SK-N-SH treated with all-trans-retinoic acid at 6 μM for 48 hours (cell line): ENCODE measurements at regions not wholly inside any gene's neighbourhood (a gene's known extent, or its start where the extent isn't known, plus 50 kb on each side); places are given as distances from the start of the nearest gene placed in this dataset.

Experiments used
- ATAC-seq: fragments of 200-7000 bp; cut with Tn5 transposase; 3 replicates; pipeline ENCODE4 v1.9.1; 2020; ENCODE audit warnings: mild to moderate bottlenecking, moderate library complexity
- ARNTL ChIP-seq: fragments of 450-650 bp; formaldehyde crosslinking; IDR thresholded peaks from 2 replicates; pipeline ENCODE4 v1.5.0; 2020; ENCODE audit warnings: low read depth, mild to moderate bottlenecking, moderate library complexity, borderline replicate concordance
- BACH2 ChIP-seq: fragments of 250-450 bp; sonication (Bioruptor Pico); IDR thresholded peaks from 2 replicates; pipeline ENCODE4 v1.9.0; 2021; ENCODE audit warnings: mild to moderate bottlenecking, borderline replicate concordance
- CSDC2 ChIP-seq: fragments of 250-450 bp; sonication (Bioruptor Pico); IDR thresholded peaks from 2 replicates; pipeline ENCODE4 v1.5.0; 2020; ENCODE audit warnings: mild to moderate bottlenecking, moderate library complexity
- ESRRG ChIP-seq: fragments of 250-450 bp; sonication (Bioruptor Pico); IDR thresholded peaks from 2 replicates; pipeline ENCODE4 v1.6.1; 2021; ENCODE audit warnings: mild to moderate bottlenecking
- GLIS3 ChIP-seq: fragments of 250-450 bp; sonication (Bioruptor Pico); IDR thresholded peaks from 2 replicates; pipeline ENCODE4 v1.5.0; 2020; ENCODE audit warnings: mild to moderate bottlenecking, moderate library complexity
- ISL1 ChIP-seq: fragments of 250-450 bp; sonication (Bioruptor Pico); IDR thresholded peaks from 2 replicates; pipeline ENCODE4 v2.1.2; 2022; ENCODE audit warnings: mild to moderate bottlenecking, moderate library complexity
- PPARA ChIP-seq: fragments of 250-450 bp; sonication (Bioruptor Pico); IDR thresholded peaks from 2 replicates; pipeline ENCODE4 v1.5.0; 2020; ENCODE audit warnings: mild to moderate bottlenecking, borderline replicate concordance
- RARB ChIP-seq: fragments of 250-450 bp; sonication (Bioruptor Pico); IDR thresholded peaks from 2 replicates; pipeline ENCODE4 v1.8.0; 2021; ENCODE audit warnings: mild to moderate bottlenecking, moderate library complexity
- SNAI2 ChIP-seq: fragments of 250-450 bp; sonication (Bioruptor Pico); IDR thresholded peaks from 2 replicates; pipeline ENCODE4 v1.5.0; 2020; ENCODE audit warnings: mild to moderate bottlenecking, moderate library complexity
- TCF4 ChIP-seq: fragments of 250-450 bp; sonication (Bioruptor Pico); IDR thresholded peaks from 2 replicates; pipeline ENCODE4 v1.8.0; 2021; ENCODE audit warnings: mild to moderate bottlenecking, moderate library complexity, borderline replicate concordance
- TOX ChIP-seq: fragments of 250-450 bp; sonication (Bioruptor Pico); IDR thresholded peaks from 2 replicates; pipeline ENCODE4 v1.8.0; 2021; ENCODE audit warnings: mild to moderate bottlenecking, moderate library complexity, borderline replicate concordance
- ZC3H10 ChIP-seq: fragments of 250-450 bp; sonication (Bioruptor Pico); IDR thresholded peaks from 2 replicates; pipeline ENCODE4 v1.5.1; 2021; ENCODE audit warnings: mild to moderate bottlenecking, moderate library complexity
- ZFP3 ChIP-seq: fragments of 250-450 bp; sonication (Bioruptor Pico); IDR thresholded peaks from 2 replicates; pipeline ENCODE4 v1.5.0; 2020; ENCODE audit warnings: mild to moderate bottlenecking, moderate library complexity
- ZFP30 ChIP-seq: fragments of 450-650 bp; formaldehyde crosslinking; IDR thresholded peaks from 2 replicates; pipeline ENCODE4 v1.5.0; 2022; ENCODE audit warnings: mild to moderate bottlenecking, moderate library complexity
- ZNF565 ChIP-seq: fragments of 450-650 bp; formaldehyde crosslinking; conservative IDR thresholded peaks from 2 replicates; pipeline ENCODE4 v1.5.0; 2020; ENCODE audit warnings: low read depth, mild to moderate bottlenecking, moderate library complexity
- ZNF70 ChIP-seq: fragments of 450-650 bp; formaldehyde crosslinking; IDR thresholded peaks from 2 replicates; pipeline ENCODE4 v1.5.0; 2020; ENCODE audit warnings: mild to moderate bottlenecking, moderate library complexity
- ZNF8 ChIP-seq: fragments of 450-650 bp; formaldehyde crosslinking; IDR thresholded peaks from 2 replicates; pipeline ENCODE4 v1.5.0; 2020; ENCODE audit warnings: mild to moderate bottlenecking, moderate library complexity
- TF ChIP-seq, protein P1 (sequence below): fragments of 250-450 bp; sonication (Bioruptor Pico); IDR thresholded peaks from 2 replicates; pipeline ENCODE4 v1.8.0; 2021; ENCODE audit warnings: low read depth, mild to moderate bottlenecking, moderate library complexity, borderline replicate concordance
- TF ChIP-seq, protein P2 (sequence below): fragments of 250-450 bp; sonication (Bioruptor Pico); IDR thresholded peaks from 2 replicates; pipeline ENCODE4 v1.8.0; 2020; ENCODE audit warnings: mild to moderate bottlenecking, moderate library complexity, borderline replicate concordance
- TF ChIP-seq, protein P3 (sequence below): fragments of 250-450 bp; sonication (Bioruptor Pico); IDR thresholded peaks from 2 replicates; pipeline ENCODE4 v1.5.1; 2020; ENCODE audit warnings: low read depth, mild to moderate bottlenecking, moderate library complexity

- ATAC-seq = no peak
Observed at GRCh38 chr4:181046809-181047208, 1196.4 kb upstream of the TENM3 start.

GRCh38 chr4:181051931-181052330 is 1191.3 kb upstream of the TENM3 start:
- no peak for TF ChIP-seq SNAI2 (CRISPR knock-in tag)
- no peak for TF ChIP-seq RARB (CRISPR knock-in tag)
- TF ChIP-seq ZFP3 (CRISPR knock-in tag) = no peak
- no peak for TF ChIP-seq TOX (CRISPR knock-in tag)
- TF ChIP-seq, protein P1, sequence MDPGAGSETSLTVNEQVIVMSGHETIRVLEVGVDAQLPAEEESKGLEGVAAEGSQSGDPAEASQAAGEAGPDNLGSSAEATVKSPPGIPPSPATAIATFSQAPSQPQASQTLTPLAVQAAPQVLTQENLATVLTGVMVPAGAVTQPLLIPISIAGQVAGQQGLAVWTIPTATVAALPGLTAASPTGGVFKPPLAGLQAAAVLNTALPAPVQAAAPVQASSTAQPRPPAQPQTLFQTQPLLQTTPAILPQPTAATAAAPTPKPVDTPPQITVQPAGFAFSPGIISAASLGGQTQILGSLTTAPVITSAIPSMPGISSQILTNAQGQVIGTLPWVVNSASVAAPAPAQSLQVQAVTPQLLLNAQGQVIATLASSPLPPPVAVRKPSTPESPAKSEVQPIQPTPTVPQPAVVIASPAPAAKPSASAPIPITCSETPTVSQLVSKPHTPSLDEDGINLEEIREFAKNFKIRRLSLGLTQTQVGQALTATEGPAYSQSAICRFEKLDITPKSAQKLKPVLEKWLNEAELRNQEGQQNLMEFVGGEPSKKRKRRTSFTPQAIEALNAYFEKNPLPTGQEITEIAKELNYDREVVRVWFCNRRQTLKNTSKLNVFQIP (CRISPR knock-in tag) = no peak
- no peak for TF ChIP-seq TCF4 (CRISPR knock-in tag)
- no peak for TF ChIP-seq ZNF70 (CRISPR knock-in tag)
- TF ChIP-seq ZC3H10 (CRISPR knock-in tag) = no peak
- TF ChIP-seq, protein P2, sequence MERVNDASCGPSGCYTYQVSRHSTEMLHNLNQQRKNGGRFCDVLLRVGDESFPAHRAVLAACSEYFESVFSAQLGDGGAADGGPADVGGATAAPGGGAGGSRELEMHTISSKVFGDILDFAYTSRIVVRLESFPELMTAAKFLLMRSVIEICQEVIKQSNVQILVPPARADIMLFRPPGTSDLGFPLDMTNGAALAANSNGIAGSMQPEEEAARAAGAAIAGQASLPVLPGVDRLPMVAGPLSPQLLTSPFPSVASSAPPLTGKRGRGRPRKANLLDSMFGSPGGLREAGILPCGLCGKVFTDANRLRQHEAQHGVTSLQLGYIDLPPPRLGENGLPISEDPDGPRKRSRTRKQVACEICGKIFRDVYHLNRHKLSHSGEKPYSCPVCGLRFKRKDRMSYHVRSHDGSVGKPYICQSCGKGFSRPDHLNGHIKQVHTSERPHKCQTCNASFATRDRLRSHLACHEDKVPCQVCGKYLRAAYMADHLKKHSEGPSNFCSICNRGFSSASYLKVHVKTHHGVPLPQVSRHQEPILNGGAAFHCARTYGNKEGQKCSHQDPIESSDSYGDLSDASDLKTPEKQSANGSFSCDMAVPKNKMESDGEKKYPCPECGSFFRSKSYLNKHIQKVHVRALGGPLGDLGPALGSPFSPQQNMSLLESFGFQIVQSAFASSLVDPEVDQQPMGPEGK (CRISPR knock-in tag) = no peak
- TF ChIP-seq CSDC2 (CRISPR knock-in tag) = no peak
- TF ChIP-seq ARNTL (CRISPR knock-in tag) = no peak
- TF ChIP-seq, protein P3, sequence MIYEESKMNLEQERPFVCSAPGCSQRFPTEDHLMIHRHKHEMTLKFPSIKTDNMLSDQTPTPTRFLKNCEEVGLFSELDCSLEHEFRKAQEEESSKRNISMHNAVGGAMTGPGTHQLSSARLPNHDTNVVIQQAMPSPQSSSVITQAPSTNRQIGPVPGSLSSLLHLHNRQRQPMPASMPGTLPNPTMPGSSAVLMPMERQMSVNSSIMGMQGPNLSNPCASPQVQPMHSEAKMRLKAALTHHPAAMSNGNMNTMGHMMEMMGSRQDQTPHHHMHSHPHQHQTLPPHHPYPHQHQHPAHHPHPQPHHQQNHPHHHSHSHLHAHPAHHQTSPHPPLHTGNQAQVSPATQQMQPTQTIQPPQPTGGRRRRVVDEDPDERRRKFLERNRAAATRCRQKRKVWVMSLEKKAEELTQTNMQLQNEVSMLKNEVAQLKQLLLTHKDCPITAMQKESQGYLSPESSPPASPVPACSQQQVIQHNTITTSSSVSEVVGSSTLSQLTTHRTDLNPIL (CRISPR knock-in tag) = no peak
- TF ChIP-seq PPARA (CRISPR knock-in tag) = no peak
- TF ChIP-seq GLIS3 (CRISPR knock-in tag) = no peak
- no peak for TF ChIP-seq ZNF8 (CRISPR knock-in tag)
- no peak for TF ChIP-seq ZNF565 (CRISPR knock-in tag)
- TF ChIP-seq ISL1 = no peak
- TF ChIP-seq ESRRG (CRISPR knock-in tag) = no peak
- TF ChIP-seq, all 23 proteins: peak for 0
- ATAC-seq = no peak

More at GRCh38 chr4:181046809-181047208, 1196.4 kb upstream of the TENM3 start:
- TF ChIP-seq, protein P2 (CRISPR knock-in tag) = no peak
- TF ChIP-seq ZNF565 (CRISPR knock-in tag) (no peak), BACH2 (CRISPR knock-in tag) (no peak), CSDC2 (CRISPR knock-in tag) (no peak), PPARA (CRISPR knock-in tag) (no peak), ESRRG (CRISPR knock-in tag) (no peak), ZFP3 (CRISPR knock-in tag) (no peak), SNAI2 (CRISPR knock-in tag) (no peak), ISL1 (no peak), ZNF70 (CRISPR knock-in tag) (no peak), ARNTL (CRISPR knock-in tag) (no peak), ZFP30 (CRISPR knock-in tag) (no peak)
- TF ChIP-seq, protein P3 (CRISPR knock-in tag) = no peak

DNA sequence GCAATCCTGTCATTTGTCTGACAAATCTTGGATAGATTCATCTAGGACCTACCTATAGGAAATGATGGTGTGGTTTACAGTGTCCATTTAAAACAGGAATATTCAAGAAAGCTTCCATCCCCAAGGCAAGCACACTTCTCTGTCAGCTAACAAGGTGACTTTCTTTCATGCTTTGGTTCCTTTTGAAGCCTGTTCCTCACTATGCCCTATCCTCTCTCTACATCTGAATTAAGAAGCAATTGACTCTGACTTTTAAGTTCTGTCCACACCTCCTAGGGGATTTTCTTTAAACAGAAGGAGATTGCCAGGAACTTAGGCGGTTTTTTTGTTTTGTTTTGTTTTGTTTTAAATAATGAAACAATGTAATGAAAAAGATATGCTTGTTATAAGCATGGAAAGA is 1181.4 kb upstream of the TENM3 start:
- TF ChIP-seq RARB (CRISPR knock-in tag) (no peak), ARNTL (CRISPR knock-in tag) (no peak), BACH2 (CRISPR knock-in tag) (no peak), TCF4 (CRISPR knock-in tag) (no peak), ZC3H10 (CRISPR knock-in tag) (no peak)
- ATAC-seq = no peak
